Esophagus squamous epithelium (tissue), 5 donors: ENCODE measurements at regions not wholly inside any gene's neighbourhood (a gene's known extent, or its start where the extent isn't known, plus 50 kb on each side); places are given as distances from the start of the nearest gene placed in this dataset.

Experiments used
- DNase-seq: peaks from one replicate; lab custom pipeline; 2025; lab: John Stamatoyannopoulos, UW
- H3K27ac ChIP-seq, 4 donors: fragments of 200-600 bp; sonication (generic); one replicate each; pipeline ENCODE4 v1.5.1; 2016 to 2019; ENCODE audit warnings: mild to moderate bottlenecking in 1 of 4
- H3K27me3 ChIP-seq, 4 donors: fragments of 200-600 bp; sonication (generic); 1 replicate in 3 of 4; 2 replicates in 1 of 4; pipeline versions ENCODE4 v1.5.1 to v1.6.0; 2017 to 2021; ENCODE audit warnings: antibody characterized with exemption in 1 of 4
- H3K36me3 ChIP-seq, 3 donors: fragments of 200-600 bp; sonication (generic); one replicate each; pipeline ENCODE4 v1.5.1; 2016 to 2019
- H3K4me1 ChIP-seq, 3 donors: fragments of 200-600 bp; sonication (generic); one replicate each; pipeline ENCODE4 v1.5.1; 2017 to 2019
- H3K4me3 ChIP-seq, 4 donors: fragments of 200-600 bp; sonication (generic); 1 replicate in 3 of 4; 2 replicates in 1 of 4; pipeline ENCODE4 v1.5.1; 2016 to 2019; ENCODE audit warnings: mild to moderate bottlenecking in 2 of 4, moderate library complexity in 1 of 4
- H3K9me3 ChIP-seq, 3 donors: fragments of 200-600 bp; sonication (generic); one replicate each; pipeline ENCODE4 v1.5.1; 2016 to 2019
- CTCF ChIP-seq, 6 experiments: fragments of 450-650 bp in 4 of 6; fragments of 200-600 bp in 2 of 6; sonication (generic) in 2 of 6; IDR thresholded peaks; one replicate each; pipeline ENCODE4 v1.5.1; 2016 to 2019; ENCODE audit warnings: antibody characterized with exemption in 6 of 6, mild to moderate bottlenecking in 4 of 6, moderate library complexity in 4 of 6
- POLR2A ChIP-seq, 4 donors: fragments of 450-650 bp; IDR thresholded peaks; one replicate each; pipeline ENCODE4 v1.6.1; 2017; ENCODE audit warnings: antibody characterized with exemption in 4 of 4, mild to moderate bottlenecking in 4 of 4, moderate library complexity in 3 of 4
- WGBS, 2 donors: methylation state at CpG; one replicate each; pipeline ENCODE4 v1.1.5; 2018; 5-methylcytosine and 5-hydroxymethylcytosine counted together
- intact Hi-C: fragments of 100-400 bp; cut with DNase I; formaldehyde crosslinking; loops from one replicate; pipeline ENCODE4 v1.15.0; 2022
- donor health status: DM: yes; HTN: yes; CAD: no.

- no peak for DNase-seq
- peaks cover 0 to 15% (median 0%) of the 10 kb centered on the region in 3 donors for H3K4me1 ChIP-seq
- 35 to 46% methylated on average over 4 of the region's 4 CpGs for WGBS, 2 donors
- H3K27me3 ChIP-seq: no peaks in the 10 kb centered on the region
- H3K36me3 ChIP-seq: no peaks in the 10 kb centered on the region
- no peak overlapping the region for H3K4me3 ChIP-seq
- H3K9me3 ChIP-seq: no peaks in the 10 kb centered on the region
- intact Hi-C loops: no loop called here
- H3K27ac ChIP-seq: no peak overlapping the region
- TF ChIP-seq POLR2A (IDR thresholded peaks at IDR 0.05) (no peak), CTCF (IDR thresholded peaks at IDR 0.05) (no peak)
Observed at GRCh38 chr13:54949735-54950134, 1921.1 kb downstream of the OLFM4 start.

- Histone ChIP-seq H3K4me1 (peaks cover 0 to 15% (median 0%) of the 10 kb centered on the region in 3 donors), H3K9me3 (no peaks in the 10 kb centered on the region), H3K4me3 (no peak overlapping the region), H3K27me3 (no peaks in the 10 kb centered on the region), H3K27ac (no peak overlapping the region), H3K36me3 (no peaks in the 10 kb centered on the region)
- intact Hi-C loops: no loop called here
- DNase-seq: no peak
- peak in 1 of 6 experiments; percentile 16 for TF ChIP-seq CTCF (IDR thresholded peaks at IDR 0.05)
- TF ChIP-seq POLR2A (IDR thresholded peaks at IDR 0.05): no peak
- 83 to 90% methylated on average over 1 of the region's 1 CpG for WGBS, 2 donors
Observed at GRCh38 chr13:54950546-54950945, 1921.9 kb downstream of the OLFM4 start.

- peaks cover 0 to 15% (median 0%) of the 10 kb centered on the region in 3 donors for H3K4me1 ChIP-seq
- H3K27ac ChIP-seq: peak overlapping the region in 2 of 4 donors; percentile 60 to 64
- TF ChIP-seq CTCF (IDR thresholded peaks at IDR 0.05) (no peak), POLR2A (IDR thresholded peaks at IDR 0.05) (no peak)
- H3K27me3 ChIP-seq: no peaks in the 10 kb centered on the region
- H3K9me3 ChIP-seq: peaks cover 0 to 6% (median 0%) of the 10 kb centered on the region in 3 donors
- 24 to 50% methylated on average over 1 of the region's 1 CpG for WGBS, 2 donors
- peak overlapping the region in 1 of 4 donors; percentile 18 for H3K4me3 ChIP-seq
- H3K36me3 ChIP-seq: no peaks in the 10 kb centered on the region
- intact Hi-C loops: no loop called here
- no peak for DNase-seq
Observed at GRCh38 chr13:54953786-54954185, 1925.2 kb downstream of the OLFM4 start.

GRCh38 chr13:54958781-54959180 lies 1930.2 kb downstream of the OLFM4 start:
- H3K9me3 ChIP-seq: peaks cover 0 to 16% (median 5%) of the 10 kb centered on the region in 3 donors
- 89 to 95% methylated on average over 12 of the region's 12 CpGs for WGBS, 2 donors
- no peaks in the 10 kb centered on the region for H3K27me3 ChIP-seq
- intact Hi-C loops: no loop called here
- TF ChIP-seq POLR2A (IDR thresholded peaks at IDR 0.05) (no peak), CTCF (IDR thresholded peaks at IDR 0.05) (no peak)
- H3K36me3 ChIP-seq: no peaks in the 10 kb centered on the region
- DNase-seq: no peak
- no peak overlapping the region for H3K27ac ChIP-seq
- peaks cover 0 to 7% (median 0%) of the 10 kb centered on the region in 3 donors for H3K4me1 ChIP-seq
- H3K4me3 ChIP-seq: no peak overlapping the region

- Histone ChIP-seq H3K27ac (no peak overlapping the region), H3K27me3 (no peaks in the 10 kb centered on the region), H3K4me3 (no peak overlapping the region), H3K9me3 (no peaks in the 10 kb centered on the region), H3K36me3 (no peaks in the 10 kb centered on the region), H3K4me1 (no peaks in the 10 kb centered on the region)
- 66 to 68% methylated on average over 2 of the region's 2 CpGs for WGBS, 2 donors
- intact Hi-C loops: no loop called here
- DNase-seq: no peak
- TF ChIP-seq POLR2A (IDR thresholded peaks at IDR 0.05) (no peak), CTCF (IDR thresholded peaks at IDR 0.05) (no peak)
Observed at GRCh38 chr13:54965881-54966280, 1937.3 kb downstream of the OLFM4 start.
